ENCODE measurements at regions not wholly inside any gene's neighbourhood (a gene's known extent, or its start where the extent isn't known, plus 50 kb on each side); places are given as distances from the start of the nearest gene placed in this dataset.

GRCh38 chr2:238566001-238566645 lies 139.4 kb downstream of the ASB1 start:
- ATAC-seq, result no peak
- TF ChIP-seq RARB (CRISPR knock-in tag; IDR thresholded peaks at IDR 0.05) (no peak), ESRRA (IDR thresholded peaks at IDR 0.05; ENCODE audit: borderline replicate concordance, low read length) (no peak), HOXB5 (CRISPR knock-in tag; IDR thresholded peaks at IDR 0.05) (no peak), KDM1A (IDR thresholded peaks at IDR 0.05; ENCODE audit: low read depth) (no peak), MAZ (IDR thresholded peaks at IDR 0.05; ENCODE audit: borderline replicate concordance, low read depth, low read length) (no peak), JUN (IDR thresholded peaks at IDR 0.05) (no peak), BCL3 (IDR thresholded peaks at IDR 0.05) (no peak), POLR2AphosphoS2 (conservative IDR thresholded peaks at IDR 0.05; ENCODE audit: low read length) (no peak)
- H3K27ac ChIP-seq, result no peak overlapping the region
- 0 out of 3 replicates have a peak, but pooled peaks cover 3% of the 10 kb centered on the region for H3K9me3 ChIP-seq
- CTCF ChIA-PET, result no interaction called here
- no peak for FAIRE-seq
- DNase-seq (ENCODE audit: low read depth in 1 of 2, low spot score in 1 of 2), result no peak
- POLR2A ChIA-PET, result no interaction called here
- no peak overlapping the region for H3K4me2 ChIP-seq
- H3K4me3 ChIP-seq, result no peak overlapping the region
- peaks cover 20% of the 10 kb centered on the region for H3K4me1 ChIP-seq
- 93% methylated on average over 12 of the region's 16 CpGs for WGBS (ENCODE audit: missing lambda C conversion rate)

- CTCF ChIA-PET, result no interaction called here
- 74% methylated on average over 14 of the region's 22 CpGs for WGBS (ENCODE audit: missing lambda C conversion rate)
Measured at GRCh38 chr2:238567067-238567855, 140.5 kb downstream of the ASB1 start.

GRCh38 chr2:238567996-238568395 lies 141.3 kb downstream of the ASB1 start:
- 71% methylated on average over 5 of the region's 10 CpGs for WGBS (ENCODE audit: missing lambda C conversion rate)
- POLR2A ChIA-PET, result no interaction called here
- no peak; a peak in 1 of 6 replicates for ATAC-seq
- Histone ChIP-seq H3K4me3 (no peak overlapping the region), H3K4me2 (no peak overlapping the region), H3K27ac (no peak overlapping the region), H3K4me1 (peaks cover 12% of the 10 kb centered on the region), H3K9me3 (0 out of 3 replicates have a peak, but pooled peaks cover 3% of the 10 kb centered on the region)
- no peak for TF ChIP-seq NFE2L2 (conservative IDR thresholded peaks at IDR 0.05; ENCODE audit: low read length)
- TF ChIP-seq FOXS1 (CRISPR knock-in tag; IDR thresholded peaks at IDR 0.05), result no peak
- TF ChIP-seq PBX3 (IDR thresholded peaks at IDR 0.05), result no peak
- FAIRE-seq, result no peak
- CTCF ChIA-PET, result no interaction called here
- DNase-seq (ENCODE audit: low read depth in 1 of 2, low spot score in 1 of 2), result no peak

More at GRCh38 chr2:238567067-238567855, 140.5 kb downstream of the ASB1 start:
- DNase-seq (ENCODE audit: low read depth in 1 of 2, low spot score in 1 of 2), result no peak
- Histone ChIP-seq H3K4me2 (0 out of 3 replicates have a peak overlapping the region, but pooled peaks have one; percentile 4), H3K4me3 (no peak overlapping the region), H3K27ac (peak overlapping the region in 1 of 2 experiments; percentile 30; a peak in 1 of 6 replicates), H3K9me3 (0 out of 3 replicates have a peak, but pooled peaks cover 3% of the 10 kb centered on the region), H3K4me1 (peaks cover 12% of the 10 kb centered on the region)
- no peak for FAIRE-seq
- ATAC-seq, result no peak; a peak in 1 of 6 replicates
- POLR2A ChIA-PET, result no interaction called here
- TF ChIP-seq FOXS1 (CRISPR knock-in tag; IDR thresholded peaks at IDR 0.05) (no peak), JUNB (IDR thresholded peaks at IDR 0.05) (no peak), GATA3 (IDR thresholded peaks at IDR 0.05; ENCODE audit: borderline replicate concordance) (no peak), E2F6 (IDR thresholded peaks at IDR 0.05; ENCODE audit: borderline replicate concordance, low read depth) (no peak), NR3C1 (IDR thresholded peaks at IDR 0.05) (no peak), MAX (IDR thresholded peaks at IDR 0.05) (no peak), USF2 (IDR thresholded peaks at IDR 0.05) (no peak)

Data from A549 (cell line).